ENCODE measurements at regions not wholly inside any gene's neighbourhood (a gene's known extent, or its start where the extent isn't known, plus 50 kb on each side); places are given as distances from the start of the nearest gene placed in this dataset.
"Not testable (repeated sequence)": the region's sequence is repeated elsewhere in the genome, so short reads cannot be mapped to it uniquely, and the experiment has no call there.

GRCh38 chr12:126038434-126038833, 973.2 kb downstream of the AACS start:
- no peak for DNase-seq

DNA sequence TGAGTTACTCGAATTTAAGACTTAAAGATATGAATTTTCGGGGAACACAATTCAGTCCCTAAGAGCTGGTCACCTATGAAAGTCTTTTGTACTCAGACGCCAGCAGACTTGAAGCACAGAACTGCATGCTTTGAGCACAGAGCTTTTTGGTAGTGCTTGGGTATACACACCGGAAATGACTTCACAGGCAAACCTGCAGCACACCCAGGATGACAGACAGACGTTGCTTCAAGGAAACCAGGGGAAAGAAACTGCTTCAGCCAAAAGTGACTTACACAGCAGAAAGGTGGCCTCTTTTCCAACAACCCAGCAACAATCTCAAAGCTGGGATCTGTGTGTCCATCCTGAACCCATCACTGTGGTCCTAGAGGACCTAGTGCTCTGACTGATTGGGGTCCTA, 975.1 kb downstream of the AACS start:
- no peak for DNase-seq

GRCh38 chr12:126042286-126042685, 977.1 kb downstream of the AACS start:
- DNase-seq, result no peak

GRCh38 chr12:126049501-126049900, 984.3 kb downstream of the AACS start:
- DNase-seq, result not testable (repeated sequence)

DNA sequence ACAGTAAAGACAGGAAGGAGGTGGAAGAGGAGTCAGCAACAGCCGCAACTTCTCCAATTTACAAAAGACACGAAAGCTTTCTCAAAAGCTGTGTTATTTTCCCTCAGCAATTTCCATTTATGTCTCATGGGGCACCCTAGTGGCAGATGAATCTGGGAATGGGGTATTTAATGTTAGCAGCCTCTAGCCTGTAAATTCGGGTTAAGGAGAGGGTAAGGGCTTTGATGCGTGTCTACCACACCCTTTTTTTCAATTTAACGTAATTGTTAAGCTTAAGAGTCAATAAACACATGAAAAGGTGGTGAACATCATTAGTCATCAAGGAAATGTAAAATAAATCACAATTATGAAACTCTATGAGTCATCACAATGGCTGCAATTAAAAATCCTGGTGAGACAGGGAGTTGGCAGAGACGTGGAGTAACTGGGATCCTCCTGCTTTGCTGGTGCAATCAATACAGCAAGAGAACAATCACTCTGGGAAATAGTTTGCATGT, 986.4 kb downstream of the AACS start:
- no peak for DNase-seq

DNA sequence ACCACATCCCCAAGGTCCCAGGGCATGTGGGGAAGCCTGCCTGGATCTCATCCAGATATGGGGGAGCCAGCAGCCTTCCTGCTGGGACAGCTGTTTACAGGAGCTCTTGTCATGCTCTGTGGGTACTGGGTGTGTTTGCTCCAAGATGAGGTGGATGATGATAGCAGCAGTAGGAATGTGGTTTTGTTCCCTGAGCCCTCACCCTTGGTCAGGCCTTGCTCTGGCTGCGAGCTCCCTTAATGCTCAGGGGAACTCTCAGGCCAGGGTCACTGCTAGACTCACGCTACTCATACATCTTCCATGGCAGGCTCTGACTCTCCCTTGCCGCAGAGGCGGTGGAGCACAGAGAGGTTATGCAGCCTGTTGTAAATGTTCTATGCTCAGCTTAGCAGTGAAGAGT, 990.3 kb downstream of the AACS start:
- DNase-seq, result no peak

DNA sequence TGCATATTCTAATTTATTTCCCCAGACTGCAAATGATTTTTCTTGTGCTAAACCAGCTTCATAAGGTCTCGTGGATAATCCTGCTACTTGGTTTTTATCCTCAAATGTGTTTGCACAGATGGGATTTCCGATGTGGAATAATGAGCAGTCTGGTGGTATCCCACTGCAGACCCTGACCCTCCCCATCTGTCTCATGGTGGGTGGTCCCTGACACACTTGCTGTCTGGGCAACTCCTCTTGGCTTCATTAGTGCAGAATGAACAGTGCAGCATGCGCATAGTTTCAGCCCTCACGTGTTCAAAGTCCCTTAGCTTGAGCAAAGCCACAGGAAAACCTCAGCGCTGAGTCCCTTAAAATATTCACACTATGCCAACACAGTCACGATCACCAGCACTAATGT, 996.5 kb downstream of the AACS start:
- DNase-seq, result no peak

GRCh38 chr12:126064028-126064427, 998.8 kb downstream of the AACS start:
- DNase-seq, result no peak

GRCh38 chr12:126067626-126068329, 1002.5 kb downstream of the AACS start:
- DNase-seq, result no peak

DNA sequence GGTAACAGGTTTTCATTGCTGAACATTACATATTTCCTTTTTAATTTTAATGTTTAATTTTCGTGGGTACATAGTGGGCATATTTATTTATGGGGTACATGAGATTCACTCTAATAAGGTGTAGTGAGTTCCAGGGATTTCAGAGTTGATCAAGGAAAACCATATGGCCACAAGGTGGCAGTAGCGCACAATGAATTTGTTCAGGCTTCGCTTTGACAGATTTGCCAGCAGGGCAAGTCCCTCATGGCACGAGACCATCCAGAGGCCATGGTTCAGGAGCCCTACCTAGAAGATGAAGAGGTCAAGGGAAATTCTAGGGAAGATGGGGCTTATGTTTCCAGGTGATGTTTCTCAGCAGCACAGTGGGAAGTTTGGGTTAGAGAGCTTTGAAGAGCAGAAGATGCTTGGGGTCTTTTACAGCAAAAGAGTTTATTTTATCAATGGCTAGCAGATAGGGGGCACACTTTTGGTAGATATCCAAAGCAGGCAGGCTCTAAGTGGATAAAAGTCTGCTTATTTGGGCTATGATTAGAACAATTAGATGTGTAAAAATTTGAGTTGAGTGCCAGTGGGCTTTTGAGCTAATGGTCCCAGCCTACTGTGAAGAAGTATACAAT, 1004.4 kb downstream of the AACS start:
- peak; percentile 28 to 49 for DNase-seq

DNA sequence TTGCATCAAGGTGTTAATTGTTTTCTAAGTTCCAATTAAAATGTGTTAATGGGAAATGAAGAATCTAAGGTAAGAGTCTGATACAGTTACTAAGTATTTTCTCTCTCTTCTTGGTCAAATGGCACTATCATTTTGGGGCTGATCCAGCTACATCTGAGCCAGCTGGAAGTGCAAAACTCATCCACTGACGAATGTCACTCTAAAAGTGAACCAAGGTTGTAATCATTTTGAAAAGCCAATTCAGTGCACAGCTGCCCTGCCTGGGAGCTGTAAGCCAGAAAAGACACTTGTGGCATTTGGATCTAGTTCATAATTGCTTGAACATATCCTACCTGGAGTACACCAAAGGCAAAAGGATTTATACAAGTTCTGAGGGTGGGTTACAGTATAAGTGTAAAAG, 1011.3 kb downstream of the AACS start:
- DNase-seq, result no peak

- DNase-seq, result no peak
Measured at GRCh38 chr12:126083926-126084325, 1018.7 kb downstream of the AACS start.

- no peak for DNase-seq
Measured at GRCh38 chr12:126084480-126084879, 1019.2 kb downstream of the AACS start.

- DNase-seq, result no peak
Measured at GRCh38 chr12:126086242-126086641, 1021.0 kb downstream of the AACS start.

GRCh38 chr12:126087692-126088091, 1022.5 kb downstream of the AACS start:
- DNase-seq, result no peak

GRCh38 chr12:126093908-126094307, 1028.7 kb downstream of the AACS start:
- DNase-seq, result no peak

- no peak for DNase-seq
Measured at GRCh38 chr12:126095748-126096510, 1030.7 kb downstream of the AACS start.

DNA sequence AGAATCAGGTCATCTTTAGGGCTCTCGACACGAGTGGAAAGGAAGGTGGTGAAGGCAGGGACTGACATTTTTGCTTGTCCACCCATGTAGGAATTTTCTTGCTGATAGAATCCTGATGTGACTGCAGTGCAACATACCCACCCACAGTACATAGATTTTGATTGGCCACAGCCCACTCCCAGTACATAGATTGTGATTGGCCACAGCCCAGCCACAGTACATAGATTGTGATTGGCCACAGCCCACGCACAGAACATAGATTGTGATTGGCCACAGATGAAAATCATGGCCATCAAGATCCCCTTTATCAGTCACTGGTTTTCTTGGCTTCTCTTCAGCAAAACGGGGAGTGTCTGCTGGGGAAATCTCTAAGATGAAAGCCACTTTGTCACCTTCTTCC, 1041.5 kb downstream of the AACS start:
- no peak for DNase-seq

GRCh38 chr12:126107659-126108058, 1042.4 kb downstream of the AACS start:
- no peak for DNase-seq

- DNase-seq, result no peak
Measured at GRCh38 chr12:126108247-126108646, 1043.0 kb downstream of the AACS start.

DNA sequence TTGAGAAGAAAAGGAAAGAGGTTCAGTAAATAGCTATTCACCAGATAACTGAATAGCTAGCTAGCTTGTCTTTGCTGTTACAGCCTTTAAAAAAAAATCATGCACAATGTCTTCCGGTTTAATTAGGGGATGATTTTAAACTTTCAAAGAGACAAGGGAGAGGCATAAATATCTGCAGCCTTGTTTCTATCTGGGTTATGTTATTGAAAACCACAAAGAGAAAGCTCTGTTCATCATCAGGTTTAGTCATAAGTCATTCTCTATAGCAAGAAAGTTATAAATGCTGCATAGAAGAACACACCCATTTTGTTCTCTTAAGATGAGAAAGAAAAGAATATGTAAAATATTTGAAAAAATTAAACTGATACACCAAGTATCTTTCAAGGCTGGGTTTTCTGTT, 1046.9 kb downstream of the AACS start:
- no peak for DNase-seq

- DNase-seq, result no peak
Measured at GRCh38 chr12:126112849-126113248, 1047.6 kb downstream of the AACS start.

GRCh38 chr12:126114441-126114840, 1049.2 kb downstream of the AACS start:
- no peak for DNase-seq

- no peak for DNase-seq
Measured at GRCh38 chr12:126117502-126117901, 1052.3 kb downstream of the AACS start.

Measured in Kasumi-1 (cell line).